Right atrium auricular region (tissue), 2 donors: ENCODE measurements at regions not wholly inside any gene's neighbourhood (a gene's known extent, or its start where the extent isn't known, plus 50 kb on each side); places are given as distances from the start of the nearest gene placed in this dataset.

Experiments used
- DNase-seq: peaks from one replicate; pipeline ENCODE4 v3.0.0-alpha.2; 2019; ENCODE audit warnings: low spot score
- H3K27ac ChIP-seq, 2 donors: fragments of 200-600 bp; sonication (generic); 1 replicate in 1 of 2; 2 replicates in 1 of 2; pipeline ENCODE4 v1.5.1; 2016 to 2019
- H3K27me3 ChIP-seq, 2 donors: fragments of 200-600 bp; sonication (generic); one replicate each; pipeline versions ENCODE4 v1.5.1 to v1.6.0; 2017 to 2019
- H3K36me3 ChIP-seq: fragments of 200-600 bp; sonication (generic); one replicate; pipeline ENCODE4 v1.5.1; 2016
- H3K4me1 ChIP-seq, 2 donors: fragments of 200-600 bp; sonication (generic); one replicate each; pipeline versions ENCODE4 v1.5.1 to v1.6.0; 2017 to 2019
- H3K4me3 ChIP-seq, 2 donors: fragments of 200-600 bp; sonication (generic); 1 replicate in 1 of 2; 2 replicates in 1 of 2; pipeline ENCODE4 v1.5.1; 2017 to 2019; ENCODE audit warnings: mild to moderate bottlenecking in 1 of 2, moderate library complexity in 1 of 2
- H3K9me3 ChIP-seq, 2 donors: fragments of 200-600 bp; sonication (generic); one replicate each; pipeline ENCODE4 v1.5.1; 2019
- TF ChIP-seq, protein P1 (sequence below), 2 donors: fragments of 200-600 bp; sonication (generic); IDR thresholded peaks; one replicate each; pipeline ENCODE4 v1.5.1; 2019; ENCODE audit warnings: antibody characterized with exemption in 2 of 2

DNA sequence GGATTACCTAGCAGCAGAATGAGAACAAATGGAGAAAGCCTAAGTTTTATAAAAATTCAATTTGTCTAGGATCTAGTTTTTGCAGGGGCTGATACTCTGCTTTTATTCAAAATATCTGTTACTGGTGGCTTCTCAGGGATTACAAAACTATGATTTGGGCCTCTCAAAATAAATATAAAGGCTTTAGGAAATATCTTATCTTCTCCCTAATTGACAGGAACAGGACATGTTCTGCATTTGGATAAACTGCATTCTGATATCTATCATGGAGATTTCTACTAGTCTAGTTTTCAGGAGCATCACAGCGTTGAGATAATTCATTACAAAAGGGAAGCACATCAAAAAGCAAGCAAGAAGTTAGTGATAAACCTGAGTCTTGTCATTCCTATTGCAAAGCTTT lies 127.1 kb upstream of the ITGA1 start:
- no peaks in the 10 kb centered on the region for H3K36me3 ChIP-seq
- no peaks in the 10 kb centered on the region for H3K9me3 ChIP-seq
- H3K4me1 ChIP-seq, result no peaks in the 10 kb centered on the region
- no peak overlapping the region for H3K27ac ChIP-seq
- no peaks in the 10 kb centered on the region for H3K27me3 ChIP-seq
- TF ChIP-seq, protein P1, sequence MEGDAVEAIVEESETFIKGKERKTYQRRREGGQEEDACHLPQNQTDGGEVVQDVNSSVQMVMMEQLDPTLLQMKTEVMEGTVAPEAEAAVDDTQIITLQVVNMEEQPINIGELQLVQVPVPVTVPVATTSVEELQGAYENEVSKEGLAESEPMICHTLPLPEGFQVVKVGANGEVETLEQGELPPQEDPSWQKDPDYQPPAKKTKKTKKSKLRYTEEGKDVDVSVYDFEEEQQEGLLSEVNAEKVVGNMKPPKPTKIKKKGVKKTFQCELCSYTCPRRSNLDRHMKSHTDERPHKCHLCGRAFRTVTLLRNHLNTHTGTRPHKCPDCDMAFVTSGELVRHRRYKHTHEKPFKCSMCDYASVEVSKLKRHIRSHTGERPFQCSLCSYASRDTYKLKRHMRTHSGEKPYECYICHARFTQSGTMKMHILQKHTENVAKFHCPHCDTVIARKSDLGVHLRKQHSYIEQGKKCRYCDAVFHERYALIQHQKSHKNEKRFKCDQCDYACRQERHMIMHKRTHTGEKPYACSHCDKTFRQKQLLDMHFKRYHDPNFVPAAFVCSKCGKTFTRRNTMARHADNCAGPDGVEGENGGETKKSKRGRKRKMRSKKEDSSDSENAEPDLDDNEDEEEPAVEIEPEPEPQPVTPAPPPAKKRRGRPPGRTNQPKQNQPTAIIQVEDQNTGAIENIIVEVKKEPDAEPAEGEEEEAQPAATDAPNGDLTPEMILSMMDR (IDR thresholded peaks at IDR 0.05), result no peak
- no peak overlapping the region for H3K4me3 ChIP-seq
- DNase-seq, result no peak

DNA sequence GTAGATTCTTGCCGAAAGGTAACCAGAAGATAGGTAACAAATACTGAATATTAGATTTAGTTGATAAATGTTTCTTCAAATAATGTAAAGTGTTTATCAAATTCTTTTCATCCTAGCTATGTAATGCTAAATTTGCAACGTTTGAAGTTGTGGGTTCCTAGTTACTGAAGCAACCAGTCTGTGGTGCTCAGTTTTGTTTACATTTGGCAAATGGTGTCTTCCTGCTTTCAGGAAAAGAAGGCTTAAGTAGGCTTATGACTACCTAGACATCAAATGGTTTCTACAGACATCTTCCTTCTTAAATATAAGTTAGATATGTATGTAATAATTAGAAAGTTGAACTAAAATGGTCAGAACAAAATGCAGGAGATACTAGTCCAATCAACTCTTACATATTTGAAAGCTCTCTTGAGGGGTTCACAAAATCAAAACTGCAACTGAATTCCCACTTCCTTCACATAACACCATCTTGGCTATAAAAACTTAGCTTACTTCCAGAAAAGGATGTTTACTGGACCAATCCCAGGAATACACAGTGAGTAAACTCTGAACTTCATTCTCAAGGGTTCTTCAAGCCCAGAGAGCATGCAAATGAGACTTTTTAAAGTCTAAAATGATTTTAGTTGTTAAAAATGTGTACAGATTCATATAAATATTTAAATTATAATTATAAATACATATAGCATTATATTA lies 125.7 kb upstream of the ITGA1 start:
- TF ChIP-seq, protein P1 (IDR thresholded peaks at IDR 0.05), result no peak
- H3K4me1 ChIP-seq, result no peaks in the 10 kb centered on the region
- H3K27me3 ChIP-seq, result no peaks in the 10 kb centered on the region
- no peak overlapping the region for H3K27ac ChIP-seq
- H3K4me3 ChIP-seq, result no peak overlapping the region
- no peak for DNase-seq
- no peaks in the 10 kb centered on the region for H3K36me3 ChIP-seq
- H3K9me3 ChIP-seq, result no peaks in the 10 kb centered on the region

DNA sequence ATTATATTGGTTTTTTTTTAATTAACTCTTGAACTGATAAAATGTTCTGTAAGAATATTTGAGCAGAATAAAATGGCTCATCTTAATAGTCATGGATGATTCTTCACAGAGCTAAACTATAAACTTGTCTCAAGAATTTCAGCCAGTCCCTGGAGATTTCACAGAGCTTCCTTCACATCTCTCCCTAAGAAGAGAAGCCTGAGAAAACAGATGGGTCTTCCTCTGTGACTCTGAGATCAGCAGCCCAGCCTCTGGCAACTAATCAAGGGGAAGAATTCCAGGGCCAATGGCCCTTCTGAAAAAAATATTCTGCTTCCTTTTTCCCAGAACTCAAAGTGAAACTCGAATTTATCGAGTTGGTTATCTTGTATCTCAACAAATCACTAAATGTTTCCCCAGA lies 122.2 kb upstream of the ITGA1 start:
- Histone ChIP-seq H3K9me3 (no peaks in the 10 kb centered on the region), H3K27me3 (no peaks in the 10 kb centered on the region), H3K4me3 (no peak overlapping the region), H3K4me1 (no peaks in the 10 kb centered on the region), H3K27ac (no peak overlapping the region), H3K36me3 (no peaks in the 10 kb centered on the region)
- TF ChIP-seq, protein P1 (IDR thresholded peaks at IDR 0.05), result no peak
- DNase-seq, result no peak

DNA sequence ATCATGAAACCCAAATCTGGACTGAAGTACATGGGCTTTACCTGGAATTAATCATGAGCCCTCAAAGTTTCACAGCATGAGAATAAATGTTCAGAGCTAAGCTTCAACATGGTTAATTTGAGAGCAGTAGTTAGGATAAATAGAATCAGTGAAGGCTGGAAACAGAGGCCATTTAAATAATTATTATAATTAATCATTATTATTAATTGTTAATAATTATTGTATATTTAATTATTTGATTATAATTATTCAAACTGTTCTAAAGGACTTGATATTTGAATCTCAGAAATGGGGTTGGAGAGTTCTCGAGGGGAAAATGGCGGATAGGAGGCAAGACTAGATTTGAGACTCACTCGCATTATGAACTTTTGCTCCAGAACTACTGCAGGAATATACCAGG lies 119.6 kb upstream of the ITGA1 start:
- no peak for DNase-seq
- no peaks in the 10 kb centered on the region for H3K4me1 ChIP-seq
- H3K9me3 ChIP-seq, result no peaks in the 10 kb centered on the region
- no peaks in the 10 kb centered on the region for H3K36me3 ChIP-seq
- no peak overlapping the region for H3K27ac ChIP-seq
- no peaks in the 10 kb centered on the region for H3K27me3 ChIP-seq
- no peak overlapping the region for H3K4me3 ChIP-seq
- TF ChIP-seq, protein P1 (IDR thresholded peaks at IDR 0.05), result no peak

DNA sequence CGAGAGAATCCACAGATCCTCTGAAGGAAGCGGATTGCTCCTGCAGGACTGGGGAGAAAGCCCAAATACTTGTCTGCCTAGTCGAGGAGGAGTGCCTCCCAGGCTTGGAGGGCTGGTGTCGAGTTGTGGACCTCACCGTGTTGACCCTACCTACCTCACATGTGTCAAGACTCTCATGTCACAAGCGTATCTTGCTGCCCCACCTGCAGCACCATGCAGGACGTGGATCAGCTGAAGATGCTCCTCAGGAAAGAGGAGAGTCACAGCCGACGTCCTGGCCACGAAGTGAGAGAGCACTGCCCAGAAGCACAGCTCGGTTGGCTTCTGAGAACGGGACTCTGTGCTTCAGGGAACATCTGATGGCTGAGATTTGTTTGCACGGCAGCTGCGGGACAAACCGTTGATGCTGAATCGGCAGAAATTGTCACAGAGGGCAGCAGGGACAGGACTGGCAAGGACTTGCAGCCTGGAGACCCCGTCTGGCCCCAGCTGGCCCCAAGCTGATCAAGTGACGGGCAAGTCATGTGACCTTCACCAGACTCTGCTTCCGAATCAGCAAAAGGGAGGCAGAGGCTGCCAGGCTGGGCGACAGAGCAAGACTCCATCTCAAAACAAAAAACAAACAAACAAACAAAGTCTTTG lies 119.1 kb upstream of the ITGA1 start:
- Histone ChIP-seq H3K27me3 (no peaks in the 10 kb centered on the region), H3K9me3 (no peaks in the 10 kb centered on the region), H3K36me3 (no peaks in the 10 kb centered on the region), H3K4me1 (no peaks in the 10 kb centered on the region), H3K4me3 (no peak overlapping the region), H3K27ac (no peak overlapping the region)
- DNase-seq, result no peak
- TF ChIP-seq, protein P1 (IDR thresholded peaks at IDR 0.05), result no peak

DNA sequence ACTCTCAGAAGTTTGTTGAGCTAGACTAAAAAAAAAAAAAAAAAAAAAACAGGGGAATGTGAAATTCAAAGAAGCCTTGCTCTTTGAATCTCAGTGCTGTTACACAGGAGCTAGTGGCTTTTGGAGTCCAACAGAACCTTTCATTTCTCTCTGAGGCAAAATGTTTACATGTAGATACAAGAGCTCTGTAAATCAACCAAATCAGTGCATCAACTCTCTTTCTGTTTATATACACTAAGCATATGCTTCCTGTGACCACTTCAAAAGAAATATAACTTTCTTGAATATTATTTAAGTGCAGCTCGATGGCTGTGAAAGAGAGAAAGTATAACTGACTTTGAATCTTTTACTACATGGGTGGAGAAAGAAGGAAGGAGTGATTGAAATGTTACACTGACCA lies 115.3 kb upstream of the ITGA1 start:
- Histone ChIP-seq H3K4me1 (no peaks in the 10 kb centered on the region), H3K4me3 (no peak overlapping the region), H3K27me3 (no peaks in the 10 kb centered on the region), H3K36me3 (no peaks in the 10 kb centered on the region), H3K9me3 (no peaks in the 10 kb centered on the region), H3K27ac (no peak overlapping the region)
- no peak for DNase-seq
- TF ChIP-seq, protein P1 (IDR thresholded peaks at IDR 0.05), result no peak
